CD4-positive, CD25-positive, alpha-beta regulatory T cell (primary cell): ENCODE measurements at regions not wholly inside any gene's neighbourhood (a gene's known extent, or its start where the extent isn't known, plus 50 kb on each side); places are given as distances from the start of the nearest gene placed in this dataset.

Experiments used
- ATAC-seq, 2 donors: fragments of 150-1000 bp; cut with Tn5 transposase; one replicate each; pipeline ENCODE4 v1.10.0; 2021; ENCODE audit warnings: low read depth in 2 of 2, moderate number of reproducible peaks in 2 of 2, moderate library complexity in 1 of 2
- DNase-seq, 3 donors: peaks; one replicate each; pipeline versions ENCODE4 v3.0.0 to v3.0.0-alpha.2; 2012 to 2022; ENCODE audit warnings: mixed read lengths in 1 of 3
- H3K27ac ChIP-seq: one replicate; pipeline ENCODE4 v1.7.0; 2013; ENCODE audit warnings: mild to moderate bottlenecking, low read length; ENCODE audit not compliant: insufficient read depth, poor library complexity, severe bottlenecking
- H3K27me3 ChIP-seq: one replicate; pipeline ENCODE4 v1.7.0; 2013; ENCODE audit warnings: low read length; ENCODE audit not compliant: control insufficient read depth, insufficient read depth
- H3K36me3 ChIP-seq: one replicate; pipeline ENCODE4 v1.7.0; 2013; ENCODE audit warnings: mild to moderate bottlenecking, low read length, moderate library complexity; ENCODE audit not compliant: control insufficient read depth, insufficient read depth
- H3K4me1 ChIP-seq: 2 replicates; pipeline ENCODE4 v1.7.0; 2013; ENCODE audit warnings: mild to moderate bottlenecking, low read length; ENCODE audit not compliant: insufficient read depth, control insufficient read depth, poor library complexity, severe bottlenecking
- H3K4me3 ChIP-seq: one replicate; pipeline ENCODE4 v1.7.0; 2013; ENCODE audit warnings: low read depth, mild to moderate bottlenecking, low read length, moderate library complexity
- H3K9me3 ChIP-seq, 2 experiments: 1 replicate in 1 of 2; 2 replicates in 1 of 2; pipeline ENCODE4 v1.7.0; 2013; ENCODE audit warnings: low read length in 2 of 2, mild to moderate bottlenecking in 1 of 2, moderate library complexity in 1 of 2; ENCODE audit not compliant: control insufficient read depth in 2 of 2
- H3K27ac Mint-ChIP-seq, 3 donors: one replicate each; pipeline ENCODE4 v1.8.0; 2020 to 2022; ENCODE audit warnings: mild to moderate bottlenecking in 3 of 3, mixed read lengths in 3 of 3, moderate library complexity in 2 of 3
- H3K27me3 Mint-ChIP-seq: one replicate; pipeline ENCODE4 v1.8.0; 2022; ENCODE audit warnings: mild to moderate bottlenecking, mixed read lengths
- H3K36me3 Mint-ChIP-seq: one replicate; pipeline ENCODE4 v1.8.0; 2020; ENCODE audit warnings: mixed read lengths
- H3K4me1 Mint-ChIP-seq, 4 donors: one replicate each; pipeline ENCODE4 v1.8.0; 2020 to 2022; ENCODE audit warnings: mixed read lengths in 4 of 4, mild to moderate bottlenecking in 1 of 4
- H3K4me3 Mint-ChIP-seq, 4 donors: one replicate each; pipeline ENCODE4 v1.8.0; 2020 to 2022; ENCODE audit warnings: mild to moderate bottlenecking in 4 of 4, mixed read lengths in 4 of 4, moderate library complexity in 3 of 4
- H3K9me3 Mint-ChIP-seq, 7 donors: one replicate each; pipeline ENCODE4 v1.8.0; 2020 to 2022; ENCODE audit warnings: mixed read lengths in 7 of 7, mild to moderate bottlenecking in 3 of 7, moderate library complexity in 2 of 7

DNA sequence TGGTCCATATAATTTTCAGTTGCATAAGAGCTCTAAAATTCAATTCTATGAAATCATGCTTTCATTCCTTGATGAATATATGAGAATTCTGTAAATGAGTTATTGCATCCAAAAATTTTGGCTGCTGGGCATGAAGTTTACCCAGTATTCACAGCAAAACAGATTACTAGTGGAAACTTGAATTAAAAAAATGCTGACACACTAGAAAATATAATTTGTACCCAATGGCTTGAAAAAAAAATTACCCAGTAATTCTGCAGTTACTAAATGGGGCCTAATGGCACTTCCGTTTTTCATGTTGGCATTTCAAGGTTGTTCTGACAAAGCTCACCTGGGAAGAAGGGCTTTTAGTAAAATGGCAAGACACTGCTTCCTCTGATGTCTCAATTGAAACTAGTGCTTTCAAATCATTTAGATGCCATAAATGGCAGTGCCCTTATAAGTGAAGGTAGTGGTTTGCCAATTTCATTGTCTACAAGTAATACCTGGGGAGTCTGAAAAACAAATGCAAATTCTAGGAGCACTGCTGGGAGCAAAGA lies 343.6 kb downstream of the TDRD15 start:
- Mint-ChIP-seq H3K36me3 (no peaks in the 10 kb centered on the region), H3K27me3 (no peaks in the 10 kb centered on the region), H3K4me3 (no peak overlapping the region), H3K27ac (no peak overlapping the region), H3K9me3 (peaks cover 0 to 6% (median 4%) of the 10 kb centered on the region in 7 donors), H3K4me1 (no peaks in the 10 kb centered on the region)
- H3K27ac ChIP-seq: no peak overlapping the region
- H3K4me1 ChIP-seq: no peaks in the 10 kb centered on the region
- H3K4me3 ChIP-seq: no peak overlapping the region
- no peaks in the 10 kb centered on the region for H3K36me3 ChIP-seq
- no peaks in the 10 kb centered on the region for H3K9me3 ChIP-seq
- ATAC-seq: no peak
- no peaks in the 10 kb centered on the region for H3K27me3 ChIP-seq
- no peak for DNase-seq

DNA sequence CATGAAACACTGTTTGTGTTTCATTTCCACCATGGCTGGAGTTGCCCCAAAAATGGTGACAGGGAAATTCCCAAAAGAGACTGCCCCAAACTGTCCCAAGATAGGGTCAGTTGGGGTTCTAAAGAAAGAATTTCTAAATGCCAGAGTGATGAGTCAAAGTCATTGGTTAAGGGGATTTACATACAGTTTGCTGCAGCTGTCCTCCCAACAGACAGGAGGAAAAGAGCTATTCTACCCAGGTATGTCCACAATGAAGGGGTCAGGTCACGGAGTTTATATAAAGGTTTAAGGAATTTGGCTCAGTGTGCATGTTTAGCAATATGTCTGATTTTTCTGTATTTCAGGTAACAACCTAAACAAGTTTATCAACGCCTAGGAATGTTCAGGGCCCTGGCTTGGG lies 344.1 kb downstream of the TDRD15 start:
- Histone ChIP-seq H3K4me1 (no peaks in the 10 kb centered on the region), H3K4me3 (no peak overlapping the region), H3K27ac (no peak overlapping the region), H3K36me3 (no peaks in the 10 kb centered on the region), H3K27me3 (no peaks in the 10 kb centered on the region), H3K9me3 (no peaks in the 10 kb centered on the region)
- H3K4me1 Mint-ChIP-seq: no peaks in the 10 kb centered on the region
- no peak overlapping the region for H3K4me3 Mint-ChIP-seq
- H3K27ac Mint-ChIP-seq: no peak overlapping the region
- ATAC-seq (no peak), DNase-seq (no peak)
- H3K9me3 Mint-ChIP-seq: peaks cover 0 to 6% (median 4%) of the 10 kb centered on the region in 7 donors
- H3K27me3 Mint-ChIP-seq: no peaks in the 10 kb centered on the region
- no peaks in the 10 kb centered on the region for H3K36me3 Mint-ChIP-seq

DNA sequence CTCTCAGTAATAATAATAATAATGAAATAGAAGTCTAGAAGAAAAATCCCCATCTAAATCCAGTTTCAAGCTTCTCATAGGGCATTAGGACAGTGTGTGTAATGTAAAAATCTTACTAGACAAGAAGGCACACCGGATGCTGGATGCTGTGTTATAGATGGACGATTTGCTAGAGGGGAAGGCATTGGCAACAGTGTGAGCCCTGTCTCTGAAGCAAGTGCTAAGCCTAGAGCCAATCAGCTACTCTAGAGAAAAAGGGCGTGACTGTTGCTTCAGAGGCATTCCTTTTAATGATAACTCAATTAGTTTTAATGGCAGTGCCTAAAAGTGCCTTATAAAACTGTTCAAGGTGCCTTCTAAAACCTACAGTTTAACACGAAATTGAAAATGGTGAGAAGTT lies 344.9 kb downstream of the TDRD15 start:
- Histone ChIP-seq H3K36me3 (no peaks in the 10 kb centered on the region), H3K4me1 (no peaks in the 10 kb centered on the region), H3K27ac (no peak overlapping the region), H3K9me3 (no peaks in the 10 kb centered on the region), H3K4me3 (no peak overlapping the region), H3K27me3 (no peaks in the 10 kb centered on the region)
- peak overlapping the region in 1 of 4 donors; percentile 13 for H3K4me3 Mint-ChIP-seq
- H3K36me3 Mint-ChIP-seq: no peaks in the 10 kb centered on the region
- H3K27me3 Mint-ChIP-seq: no peaks in the 10 kb centered on the region
- peaks cover 0 to 6% (median 4%) of the 10 kb centered on the region in 7 donors for H3K9me3 Mint-ChIP-seq
- DNase-seq (no peak), ATAC-seq (no peak)
- no peaks in the 10 kb centered on the region for H3K4me1 Mint-ChIP-seq
- H3K27ac Mint-ChIP-seq: no peak overlapping the region

GRCh38 chr2:21469158-21469557 lies 345.4 kb downstream of the TDRD15 start:
- no peaks in the 10 kb centered on the region for H3K27me3 Mint-ChIP-seq
- peaks cover 0 to 6% (median 4%) of the 10 kb centered on the region in 7 donors for H3K9me3 Mint-ChIP-seq
- ATAC-seq: no peak

DNA sequence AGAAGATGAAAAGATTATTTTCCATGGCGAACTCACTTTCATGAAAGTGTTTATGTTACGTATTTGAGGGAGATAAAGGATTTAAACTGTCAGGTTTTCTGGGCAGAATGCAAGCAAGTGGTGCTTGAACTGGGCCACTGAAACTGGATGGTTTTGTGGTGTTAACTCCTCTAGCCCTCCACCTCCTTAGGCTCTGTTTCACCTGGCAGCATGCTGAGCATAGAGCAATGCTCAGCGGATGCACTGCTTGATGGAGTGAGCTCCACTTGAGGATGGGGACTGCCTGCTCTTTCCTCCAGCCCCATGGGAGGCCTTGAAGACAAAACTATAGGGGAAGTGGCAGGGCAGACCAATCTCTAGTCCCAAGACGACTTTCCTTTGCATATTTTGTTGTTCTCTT lies 345.8 kb downstream of the TDRD15 start:
- H3K4me3 ChIP-seq: no peak overlapping the region
- no peak for DNase-seq
- Mint-ChIP-seq H3K4me3 (no peak overlapping the region), H3K9me3 (peaks cover 0 to 6% (median 4%) of the 10 kb centered on the region in 7 donors), H3K36me3 (no peaks in the 10 kb centered on the region), H3K27me3 (no peaks in the 10 kb centered on the region), H3K27ac (no peak overlapping the region), H3K4me1 (no peaks in the 10 kb centered on the region)
- no peaks in the 10 kb centered on the region for H3K27me3 ChIP-seq
- H3K4me1 ChIP-seq: no peaks in the 10 kb centered on the region
- H3K36me3 ChIP-seq: no peaks in the 10 kb centered on the region
- no peak for ATAC-seq
- H3K27ac ChIP-seq: no peak overlapping the region
- no peaks in the 10 kb centered on the region for H3K9me3 ChIP-seq

More at GRCh38 chr2:21469158-21469557, 345.4 kb downstream of the TDRD15 start:
- Histone ChIP-seq H3K9me3 (no peaks in the 10 kb centered on the region), H3K27ac (no peak overlapping the region), H3K27me3 (no peaks in the 10 kb centered on the region), H3K4me1 (no peaks in the 10 kb centered on the region), H3K36me3 (no peaks in the 10 kb centered on the region), H3K4me3 (no peak overlapping the region)
- H3K36me3 Mint-ChIP-seq: no peaks in the 10 kb centered on the region
- H3K4me3 Mint-ChIP-seq: peak overlapping the region in 1 of 4 donors; percentile 13
- DNase-seq: no peak
- no peak overlapping the region for H3K27ac Mint-ChIP-seq
- no peaks in the 10 kb centered on the region for H3K4me1 Mint-ChIP-seq

DNA sequence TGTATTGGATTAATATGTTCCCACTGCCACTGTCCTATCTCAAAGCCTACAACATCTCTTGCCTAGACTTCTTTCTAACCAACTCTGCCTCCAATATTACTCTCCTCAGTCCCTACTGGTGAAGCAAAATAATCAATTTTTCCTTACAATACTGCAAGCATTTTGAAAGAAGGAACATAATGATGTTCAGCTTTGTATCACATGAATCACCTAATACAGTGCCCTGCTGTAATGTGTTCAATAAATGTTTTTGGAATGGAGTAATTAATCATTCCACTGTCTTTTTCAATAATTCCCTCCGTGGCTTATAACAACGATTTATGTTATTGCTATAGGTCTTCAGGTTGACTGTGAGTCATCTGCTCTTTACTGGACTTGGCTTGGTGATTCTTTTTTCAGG lies 356.4 kb downstream of the TDRD15 start:
- H3K27me3 ChIP-seq: no peaks in the 10 kb centered on the region
- no peaks in the 10 kb centered on the region for H3K36me3 Mint-ChIP-seq
- H3K27me3 Mint-ChIP-seq: no peaks in the 10 kb centered on the region
- no peak overlapping the region for H3K4me3 ChIP-seq
- no peak for ATAC-seq
- no peaks in the 10 kb centered on the region for H3K36me3 ChIP-seq
- H3K27ac Mint-ChIP-seq: no peak overlapping the region
- no peaks in the 10 kb centered on the region for H3K4me1 Mint-ChIP-seq
- H3K27ac ChIP-seq: no peak overlapping the region
- no peak for DNase-seq
- H3K9me3 ChIP-seq: no peaks in the 10 kb centered on the region
- H3K4me3 Mint-ChIP-seq: no peak overlapping the region
- no peaks in the 10 kb centered on the region for H3K4me1 ChIP-seq
- peaks cover 2 to 9% (median 5%) of the 10 kb centered on the region in 7 donors for H3K9me3 Mint-ChIP-seq

- Histone ChIP-seq H3K27ac (no peak overlapping the region), H3K36me3 (no peaks in the 10 kb centered on the region), H3K4me1 (no peaks in the 10 kb centered on the region), H3K27me3 (no peaks in the 10 kb centered on the region), H3K9me3 (no peaks in the 10 kb centered on the region), H3K4me3 (no peak overlapping the region)
- no peak overlapping the region for H3K27ac Mint-ChIP-seq
- peaks cover 0 to 10% (median 3%) of the 10 kb centered on the region in 7 donors for H3K9me3 Mint-ChIP-seq
- DNase-seq (no peak), ATAC-seq (no peak)
- no peak overlapping the region for H3K4me3 Mint-ChIP-seq
- no peaks in the 10 kb centered on the region for H3K27me3 Mint-ChIP-seq
- no peaks in the 10 kb centered on the region for H3K4me1 Mint-ChIP-seq
- no peaks in the 10 kb centered on the region for H3K36me3 Mint-ChIP-seq
Observed at GRCh38 chr2:21484643-21485042, 360.9 kb downstream of the TDRD15 start.

GRCh38 chr2:21486445-21486844 lies 362.7 kb downstream of the TDRD15 start:
- no peaks in the 10 kb centered on the region for H3K27me3 ChIP-seq
- peaks cover 0 to 13% (median 3%) of the 10 kb centered on the region in 7 donors for H3K9me3 Mint-ChIP-seq
- no peaks in the 10 kb centered on the region for H3K9me3 ChIP-seq
- ATAC-seq (no peak), DNase-seq (no peak)
- H3K36me3 Mint-ChIP-seq: no peaks in the 10 kb centered on the region
- no peak overlapping the region for H3K27ac Mint-ChIP-seq
- H3K4me3 ChIP-seq: no peak overlapping the region
- no peaks in the 10 kb centered on the region for H3K27me3 Mint-ChIP-seq
- H3K27ac ChIP-seq: no peak overlapping the region
- H3K4me3 Mint-ChIP-seq: no peak overlapping the region
- no peaks in the 10 kb centered on the region for H3K4me1 Mint-ChIP-seq
- no peaks in the 10 kb centered on the region for H3K4me1 ChIP-seq
- H3K36me3 ChIP-seq: no peaks in the 10 kb centered on the region
